ENCODE measurements at regions not wholly inside any gene's neighbourhood (a gene's known extent, or its start where the extent isn't known, plus 50 kb on each side); places are given as distances from the start of the nearest gene placed in this dataset.

DNA sequence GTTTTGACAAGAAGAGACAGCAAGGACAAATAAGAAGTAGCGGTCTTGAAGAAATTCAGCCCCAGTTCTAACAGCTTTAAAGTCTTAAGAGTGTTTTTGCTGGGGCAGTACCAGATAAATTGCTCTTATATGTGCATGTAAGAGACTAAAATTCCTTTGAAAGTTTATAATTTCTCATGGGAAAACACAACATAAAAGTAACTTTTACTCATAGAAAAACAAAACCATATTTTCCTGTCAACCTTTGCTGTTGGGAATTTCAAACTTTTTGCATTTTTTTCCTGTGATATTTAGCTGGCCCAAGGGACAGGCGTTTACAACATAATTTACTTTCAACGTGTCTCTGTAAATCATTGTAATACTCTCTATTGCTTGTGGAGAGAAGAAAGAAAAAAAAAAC, 767.8 kb upstream of the ZEB2 start:
- Histone ChIP-seq H3K36me3 (ENCODE audit: control insufficient read depth in 1 of 2, insufficient read depth in 2 of 2, low read length in 2 of 2) (no peaks in the 10 kb centered on the region), H2AFZ (ENCODE audit: low read depth, low read length, poor library complexity, severe bottlenecking) (no peak overlapping the region), H3K9me2 (ENCODE audit: insufficient read depth) (no peaks in the 10 kb centered on the region), H3K27me3 (ENCODE audit: insufficient read depth, low read length) (no peaks in the 10 kb centered on the region), H3K4me1 (ENCODE audit: control insufficient read depth in 1 of 2, insufficient read depth in 2 of 2, low read length in 2 of 2) (no peaks in the 10 kb centered on the region), H3K27ac (ENCODE audit: low read depth, low read length) (no peak overlapping the region), H4K20me1 (ENCODE audit: insufficient read depth) (no peaks in the 10 kb centered on the region), H3K9ac (ENCODE audit: low read length) (no peak overlapping the region), H3K9me3 (ENCODE audit: control insufficient read depth in 1 of 2, insufficient read depth in 1 of 2, low read depth in 1 of 2, low read length in 2 of 2) (no peaks in the 10 kb centered on the region), H3K4me2 (ENCODE audit: low read length) (no peak overlapping the region), H3K79me2 (ENCODE audit: insufficient read depth, low read length) (no peaks in the 10 kb centered on the region), H3K4me3 (replicated peaks in 1 of 2; ENCODE audit: low read depth in 1 of 2, low read length in 2 of 2) (no peak overlapping the region)
- CTCF ChIA-PET, result no interaction called here
- RAD21 ChIA-PET (ENCODE audit: low non-redundant PET in 1 of 2, low total read pairs in 2 of 2, uncharacterized antibody in 2 of 2, unreplicated experiment in 2 of 2), result no interaction called here
- no TSS peak for BruUV-seq (replicated peaks)
- POLR2A ChIA-PET, result no interaction called here
- TF ChIP-seq TCF7L2 (IDR thresholded peaks at IDR 0.05; ENCODE audit: borderline replicate concordance, extremely low read depth, insufficient read depth, insufficient read length) (no peak), EGR1 (IDR thresholded peaks at IDR 0.05; ENCODE audit: low read depth) (no peak)
- DNase-seq (ENCODE audit: low read depth, low spot score) (no peak), ATAC-seq (no peak)
- intact Hi-C loops (cut with micrococcal nuclease), result no loop called here

DNA sequence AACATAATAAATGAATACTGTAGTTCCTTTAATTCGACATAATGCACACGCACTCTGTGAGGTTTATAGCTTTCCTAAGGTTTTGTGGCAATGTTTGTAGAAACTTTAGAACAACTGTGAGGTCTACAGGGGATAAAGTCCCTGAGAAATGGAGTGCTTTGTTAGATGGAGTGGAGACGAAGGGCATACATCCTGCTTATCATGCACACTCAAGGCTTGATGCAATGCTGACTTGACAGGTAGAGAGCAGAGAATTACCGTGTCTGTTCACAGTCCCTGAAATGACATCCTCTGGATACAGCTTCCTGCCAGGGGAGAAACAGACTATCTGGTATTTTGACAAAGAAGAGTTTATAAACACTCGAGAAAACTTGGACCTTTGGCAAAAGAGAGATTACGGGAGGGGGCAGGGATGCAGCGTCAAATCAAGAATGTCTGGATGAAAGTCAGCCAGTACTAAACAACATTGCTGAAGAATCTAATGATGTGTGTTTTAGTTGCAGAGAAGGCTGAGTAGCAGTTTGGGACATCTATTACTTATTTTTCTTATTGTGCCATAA, 766.9 kb upstream of the ZEB2 start:
- Histone ChIP-seq H3K9me2 (ENCODE audit: insufficient read depth) (no peaks in the 10 kb centered on the region), H2AFZ (ENCODE audit: low read depth, low read length, poor library complexity, severe bottlenecking) (no peak overlapping the region), H3K79me2 (ENCODE audit: insufficient read depth, low read length) (no peaks in the 10 kb centered on the region), H3K36me3 (ENCODE audit: control insufficient read depth in 1 of 2, insufficient read depth in 2 of 2, low read length in 2 of 2) (no peaks in the 10 kb centered on the region), H4K20me1 (ENCODE audit: insufficient read depth) (no peaks in the 10 kb centered on the region), H3K4me1 (ENCODE audit: control insufficient read depth in 1 of 2, insufficient read depth in 2 of 2, low read length in 2 of 2) (no peaks in the 10 kb centered on the region), H3K27me3 (ENCODE audit: insufficient read depth, low read length) (no peaks in the 10 kb centered on the region), H3K4me2 (ENCODE audit: low read length) (no peak overlapping the region), H3K9ac (ENCODE audit: low read length) (no peak overlapping the region), H3K9me3 (ENCODE audit: control insufficient read depth in 1 of 2, insufficient read depth in 1 of 2, low read depth in 1 of 2, low read length in 2 of 2) (no peaks in the 10 kb centered on the region), H3K27ac (ENCODE audit: low read depth, low read length) (no peak overlapping the region), H3K4me3 (replicated peaks in 1 of 2; ENCODE audit: low read depth in 1 of 2, low read length in 2 of 2) (no peak overlapping the region)
- ChIA-PET RAD21 (ENCODE audit: low non-redundant PET in 1 of 2, low total read pairs in 2 of 2, uncharacterized antibody in 2 of 2, unreplicated experiment in 2 of 2) (no interaction called here), CTCF (no interaction called here), POLR2A (no interaction called here)
- DNase-seq (ENCODE audit: low read depth, low spot score), result no peak
- no peak for ATAC-seq
- intact Hi-C loops (cut with micrococcal nuclease), result no loop called here
- TF ChIP-seq SIN3A (IDR thresholded peaks at IDR 0.05; ENCODE audit: low read depth) (no peak), SRF (IDR thresholded peaks at IDR 0.05; ENCODE audit: low read depth) (no peak), SP1 (IDR thresholded peaks at IDR 0.05; ENCODE audit: low read depth) (no peak)
- TF ChIP-seq, protein P1, sequence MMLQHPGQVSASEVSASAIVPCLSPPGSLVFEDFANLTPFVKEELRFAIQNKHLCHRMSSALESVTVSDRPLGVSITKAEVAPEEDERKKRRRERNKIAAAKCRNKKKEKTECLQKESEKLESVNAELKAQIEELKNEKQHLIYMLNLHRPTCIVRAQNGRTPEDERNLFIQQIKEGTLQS (IDR thresholded peaks at IDR 0.05), result no peak
- no TSS peak for BruUV-seq (replicated peaks)
